HepG2 (cell line): ENCODE measurements at regions not wholly inside any gene's neighbourhood (a gene's known extent, or its start where the extent isn't known, plus 50 kb on each side); places are given as distances from the start of the nearest gene placed in this dataset.

ENCODE experiments used
- FIP1L1 ChIP-seq: fragments of 200-400 bp; formaldehyde crosslinking; IDR thresholded peaks from 2 replicates; pipeline ENCODE4 v1.6.1; 2018; ENCODE audit warnings: low read depth, mild to moderate bottlenecking, low read length, moderate library complexity, borderline replicate concordance; ENCODE audit not compliant: insufficient read depth
- JUND ChIP-seq: sonication (generic); formaldehyde crosslinking; IDR thresholded peaks from 2 replicates; pipeline ENCODE4 v1.8.0; 2022; ENCODE audit warnings: mild to moderate bottlenecking, missing genetic modification reagents
- MAX ChIP-seq: IDR thresholded peaks from 2 replicates; pipeline ENCODE4 v1.6.1; 2012; ENCODE audit warnings: inconsistent platforms
- POLR2A ChIP-seq, 2 experiments: IDR thresholded peaks; 2 replicates each; pipeline ENCODE4 v1.6.1; 2011; ENCODE audit warnings: low read depth in 2 of 2, low read length in 2 of 2, mild to moderate bottlenecking in 1 of 2, moderate library complexity in 1 of 2; ENCODE audit not compliant: insufficient read depth in 1 of 2
- SP2 ChIP-seq: sonication (generic); formaldehyde crosslinking; IDR thresholded peaks from 2 replicates; pipeline ENCODE4 v1.5.1; 2020; ENCODE audit warnings: mild to moderate bottlenecking, missing genetic modification reagents
- U2AF2 ChIP-seq: fragments of 200-400 bp; formaldehyde crosslinking; IDR thresholded peaks from 2 replicates; pipeline ENCODE4 v1.6.1; 2017; ENCODE audit warnings: low read depth, mild to moderate bottlenecking, low read length
- ZBTB21 ChIP-seq: sonication (generic); formaldehyde crosslinking; IDR thresholded peaks from 2 replicates; pipeline ENCODE4 v1.4.0; 2020; ENCODE audit warnings: missing genetic modification reagents
- ZNF292 ChIP-seq: sonication (generic); formaldehyde crosslinking; IDR thresholded peaks from 2 replicates; pipeline ENCODE4 v1.8.1; 2022; ENCODE audit warnings: mild to moderate bottlenecking, low read depth, missing genetic modification reagents, borderline replicate concordance
- TF ChIP-seq, protein P1 (sequence below): sonication (generic); formaldehyde crosslinking; IDR thresholded peaks from 2 replicates; pipeline ENCODE4 v1.8.0; 2022; ENCODE audit warnings: mild to moderate bottlenecking, missing genetic modification reagents, moderate library complexity

DNA sequence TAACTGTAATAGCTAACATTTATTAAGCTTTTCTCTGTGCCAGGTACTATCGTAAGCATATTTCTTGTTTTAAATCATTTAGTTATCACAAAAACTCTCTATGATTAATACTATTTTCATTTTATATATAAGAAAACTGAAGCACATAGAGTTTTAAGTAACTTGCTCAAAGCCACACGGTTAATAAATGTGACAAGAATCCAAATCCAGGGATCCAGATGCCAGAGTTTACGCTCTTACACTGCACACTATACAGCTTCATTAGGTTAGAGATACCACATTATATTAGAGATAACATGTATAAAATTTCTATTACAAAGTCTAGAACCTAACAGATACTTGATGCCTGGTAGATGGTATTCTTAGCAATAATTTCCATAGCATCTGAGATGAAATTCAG lies 265.2 kb downstream of the SHOX2 start:
- TF ChIP-seq, protein P1, sequence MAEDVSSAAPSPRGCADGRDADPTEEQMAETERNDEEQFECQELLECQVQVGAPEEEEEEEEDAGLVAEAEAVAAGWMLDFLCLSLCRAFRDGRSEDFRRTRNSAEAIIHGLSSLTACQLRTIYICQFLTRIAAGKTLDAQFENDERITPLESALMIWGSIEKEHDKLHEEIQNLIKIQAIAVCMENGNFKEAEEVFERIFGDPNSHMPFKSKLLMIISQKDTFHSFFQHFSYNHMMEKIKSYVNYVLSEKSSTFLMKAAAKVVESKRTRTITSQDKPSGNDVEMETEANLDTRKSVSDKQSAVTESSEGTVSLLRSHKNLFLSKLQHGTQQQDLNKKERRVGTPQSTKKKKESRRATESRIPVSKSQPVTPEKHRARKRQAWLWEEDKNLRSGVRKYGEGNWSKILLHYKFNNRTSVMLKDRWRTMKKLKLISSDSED (CRISPR knock-in tag): no peak
- TF ChIP-seq JUND (CRISPR knock-in tag) (no peak), U2AF2 (no peak), POLR2A (IDR thresholded peaks at IDR 0.05; ENCODE audit: insufficient read depth in 1 of 2, low read depth in 2 of 2, low read length in 2 of 2) (no peak), MAX (no peak), ZBTB21 (CRISPR knock-in tag) (no peak), ZNF292 (CRISPR knock-in tag) (no peak), SP2 (CRISPR knock-in tag) (no peak), FIP1L1 (no peak)
